Fibroblast of lung (primary cell): ENCODE measurements at regions not wholly inside any gene's neighbourhood (a gene's known extent, or its start where the extent isn't known, plus 50 kb on each side); places are given as distances from the start of the nearest gene placed in this dataset.
"Not testable (repeated sequence)": the region's sequence is repeated elsewhere in the genome, so short reads cannot be mapped to it uniquely, and the experiment has no call there.

ENCODE experiments used
- DNase-seq, 2 donors: peaks; one replicate each; pipeline versions ENCODE4 v3.0.0 to v3.0.0-alpha.2; 2010; ENCODE audit warnings: low read depth in 2 of 2
- H2AFZ ChIP-seq: 2 replicates; pipeline ENCODE4 v1.5.1; 2012; ENCODE audit warnings: low read length, control low read depth, inconsistent platforms
- H3K27ac ChIP-seq: 2 replicates; pipeline ENCODE4 v1.5.1; 2011; ENCODE audit warnings: low read length, control low read depth; ENCODE audit not compliant: insufficient read depth
- H3K27me3 ChIP-seq: 2 replicates; pipeline ENCODE4 v1.5.1; 2011; ENCODE audit warnings: mild to moderate bottlenecking, low read length; ENCODE audit not compliant: control insufficient read depth, insufficient read depth
- H3K36me3 ChIP-seq: 2 replicates; pipeline ENCODE4 v1.5.1; 2011; ENCODE audit warnings: low read length; ENCODE audit not compliant: control insufficient read depth, insufficient read depth
- H3K4me1 ChIP-seq: 2 replicates; pipeline ENCODE4 v1.5.1; 2011; ENCODE audit warnings: low read length; ENCODE audit not compliant: control insufficient read depth, insufficient read depth; ENCODE audit errors: extremely low read depth
- H3K4me2 ChIP-seq: 2 replicates; pipeline ENCODE4 v1.5.1; 2011; ENCODE audit warnings: low read length, control low read depth; ENCODE audit not compliant: insufficient read depth; ENCODE audit errors: extremely low read depth
- H3K4me3 ChIP-seq, 4 experiments: fragments of 200-600 bp in 1 of 4; sonication (generic) in 1 of 4; replicated peaks in 1 of 4; 2 replicates each; pipeline ENCODE4 v1.5.1; 2011 to 2016; ENCODE audit warnings: low read length in 4 of 4, low read depth in 3 of 4, mild to moderate bottlenecking in 3 of 4, control low read depth in 2 of 4, inconsistent platforms in 1 of 4, mixed read lengths in 1 of 4; ENCODE audit not compliant: insufficient read depth in 1 of 4; ENCODE audit errors: control extremely low read depth in 1 of 4
- H3K79me2 ChIP-seq: 2 replicates; pipeline ENCODE4 v1.5.1; 2012; ENCODE audit warnings: mild to moderate bottlenecking, low read length, inconsistent platforms; ENCODE audit not compliant: control insufficient read depth, insufficient read depth
- H3K9ac ChIP-seq: 2 replicates; pipeline ENCODE4 v1.5.1; 2011; ENCODE audit warnings: mild to moderate bottlenecking, low read length, control low read depth; ENCODE audit not compliant: insufficient read depth
- H3K9me3 ChIP-seq: 2 replicates; pipeline ENCODE4 v1.5.1; 2012; ENCODE audit warnings: low read depth, low read length; ENCODE audit not compliant: control insufficient read depth, insufficient read depth
- H4K20me1 ChIP-seq: 2 replicates; pipeline ENCODE4 v1.5.1; 2011; ENCODE audit warnings: low read length; ENCODE audit not compliant: control insufficient read depth, insufficient read depth; ENCODE audit errors: extremely low read depth
- CTCF ChIP-seq, 2 donors: IDR thresholded peaks in 1 of 2; conservative IDR thresholded peaks in 1 of 2; 1 replicate in 1 of 2; 2 replicates in 1 of 2; pipeline ENCODE4 v1.5.1; 2011 to 2012; ENCODE audit warnings: low read length in 2 of 2, control low read depth in 1 of 2, inconsistent platforms in 1 of 2, low read depth in 1 of 2, mild to moderate bottlenecking in 1 of 2
- EZH2 ChIP-seq: IDR thresholded peaks from 2 replicates; pipeline ENCODE4 v1.5.1; 2012; ENCODE audit warnings: low read length, control low read depth, mild to moderate bottlenecking; ENCODE audit errors: missing control alignments

- Histone ChIP-seq H3K9ac (no peak overlapping the region), H3K4me2 (no peak overlapping the region), H3K4me1 (no peaks in the 10 kb centered on the region), H3K36me3 (no peaks in the 10 kb centered on the region), H3K9me3 (no peaks in the 10 kb centered on the region), H2AFZ (no peak overlapping the region), H3K4me3 (no peak overlapping the region), H4K20me1 (no peaks in the 10 kb centered on the region), H3K27ac (no peak overlapping the region), H3K27me3 (no peaks in the 10 kb centered on the region), H3K79me2 (no peaks in the 10 kb centered on the region)
- TF ChIP-seq EZH2, result no peak
- TF ChIP-seq CTCF (conservative IDR thresholded peaks at IDR 0.05 in 1 of 2, IDR thresholded peaks at IDR 0.05 in 1 of 2; ENCODE audit: low read depth in 1 of 2, low read length in 2 of 2), result no peak
- no peak for DNase-seq
Observed at GRCh38 chr13:70755456-70755855, 647.2 kb upstream of the KLHL1 start.

DNA sequence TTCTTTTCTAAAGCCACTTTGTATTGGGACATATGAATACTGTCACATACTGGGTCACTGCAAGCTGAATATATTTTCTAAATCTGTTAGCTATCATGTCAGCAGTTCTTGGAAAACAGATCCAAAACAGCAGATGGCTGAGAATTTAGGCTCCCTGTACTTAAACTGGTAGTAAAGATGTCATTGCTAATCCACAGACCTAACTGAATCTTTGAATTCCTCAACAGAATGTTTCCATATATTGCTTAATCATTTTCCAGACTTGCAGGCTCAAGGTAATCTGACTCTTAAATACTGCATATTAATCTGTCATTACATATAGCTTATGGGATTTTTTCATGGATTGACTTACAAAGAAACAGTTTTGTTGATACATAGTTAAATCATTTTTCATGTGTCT lies 639.0 kb upstream of the KLHL1 start:
- Histone ChIP-seq H3K27me3 (no peaks in the 10 kb centered on the region), H3K79me2 (no peaks in the 10 kb centered on the region), H2AFZ (no peak overlapping the region), H4K20me1 (no peaks in the 10 kb centered on the region), H3K4me3 (no peak overlapping the region), H3K9ac (no peak overlapping the region), H3K36me3 (no peaks in the 10 kb centered on the region), H3K27ac (no peak overlapping the region), H3K4me1 (no peaks in the 10 kb centered on the region), H3K9me3 (no peaks in the 10 kb centered on the region), H3K4me2 (no peak overlapping the region)
- TF ChIP-seq EZH2 (no peak), CTCF (conservative IDR thresholded peaks at IDR 0.05 in 1 of 2, IDR thresholded peaks at IDR 0.05 in 1 of 2; ENCODE audit: low read depth in 1 of 2, low read length in 2 of 2) (no peak)
- no peak for DNase-seq

- not testable (repeated sequence) for H3K4me3 ChIP-seq, H3K79me2 ChIP-seq, H3K27ac ChIP-seq, H2AFZ ChIP-seq, H3K9me3 ChIP-seq, H3K36me3 ChIP-seq, H3K4me1 ChIP-seq, DNase-seq, H4K20me1 ChIP-seq, H3K9ac ChIP-seq, H3K4me2 ChIP-seq, H3K27me3 ChIP-seq
Observed at GRCh38 chr13:70746469-70746868, 638.2 kb upstream of the KLHL1 start.
